GM11168 (cell line): ENCODE measurements at regions not wholly inside any gene's neighbourhood (a gene's known extent, or its start where the extent isn't known, plus 50 kb on each side); places are given as distances from the start of the nearest gene placed in this dataset.
"Not testable (repeated sequence)": the region's sequence is repeated elsewhere in the genome, so short reads cannot be mapped to it uniquely, and the experiment has no call there.

ENCODE experiments used
- in situ Hi-C: fragments of 300-500 bp; cut with MboI; formaldehyde crosslinking; loops from one replicate; pipeline ENCODE4 v1.12.0; 2022; ENCODE audit warnings: low sequenced_read_pairs; ENCODE audit not compliant: unreplicated experiment

- in situ Hi-C loops: no loop called here
Measured at GRCh38 chr14:53278602-53279506, 125.7 kb upstream of the DDHD1 start.

DNA sequence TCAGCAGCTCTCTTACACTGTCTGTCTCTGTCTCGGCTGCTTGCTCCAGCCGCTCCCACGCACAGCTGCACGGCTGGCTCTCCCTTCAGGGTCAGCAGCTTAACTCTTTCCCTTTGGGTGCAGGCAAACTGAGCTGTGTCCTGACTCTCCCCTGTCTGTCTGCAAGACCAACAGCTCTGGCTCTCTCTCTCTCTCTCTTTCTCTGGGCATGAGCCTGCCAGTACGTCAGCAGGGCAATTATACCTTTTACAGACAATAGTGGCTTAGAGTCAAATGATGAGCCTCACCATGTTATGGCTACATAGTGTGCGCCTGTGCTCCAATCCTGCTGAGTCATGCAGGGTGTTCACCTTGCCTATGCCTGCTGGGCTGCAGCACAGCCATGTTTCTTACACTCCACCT is 120.5 kb upstream of the DDHD1 start:
- in situ Hi-C loops: no loop called here

- in situ Hi-C loops: no loop called here
Measured at GRCh38 chr14:53265025-53265424, 111.9 kb upstream of the DDHD1 start.

DNA sequence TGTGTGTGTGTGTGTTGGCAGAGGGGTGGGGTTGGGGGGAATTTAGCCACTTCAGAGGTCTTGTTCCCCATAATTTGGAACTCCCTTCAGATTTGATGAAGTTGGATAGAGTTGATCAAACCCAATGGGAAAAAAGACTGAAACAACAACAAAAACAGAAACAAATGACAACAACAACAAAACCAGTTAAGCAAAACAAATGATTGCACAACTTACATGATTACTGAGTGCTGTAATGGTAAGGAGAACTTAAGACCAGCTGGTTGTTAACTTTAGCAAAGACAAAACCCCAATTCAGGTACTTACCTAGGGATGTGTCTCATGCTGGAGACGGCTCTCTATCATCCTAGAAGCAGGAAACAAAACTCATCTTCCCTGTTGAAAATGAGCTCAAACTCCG is 107.8 kb upstream of the DDHD1 start:
- in situ Hi-C loops: no loop called here

GRCh38 chr14:53260286-53260685 is 107.2 kb upstream of the DDHD1 start:
- in situ Hi-C loops: no loop called here

DNA sequence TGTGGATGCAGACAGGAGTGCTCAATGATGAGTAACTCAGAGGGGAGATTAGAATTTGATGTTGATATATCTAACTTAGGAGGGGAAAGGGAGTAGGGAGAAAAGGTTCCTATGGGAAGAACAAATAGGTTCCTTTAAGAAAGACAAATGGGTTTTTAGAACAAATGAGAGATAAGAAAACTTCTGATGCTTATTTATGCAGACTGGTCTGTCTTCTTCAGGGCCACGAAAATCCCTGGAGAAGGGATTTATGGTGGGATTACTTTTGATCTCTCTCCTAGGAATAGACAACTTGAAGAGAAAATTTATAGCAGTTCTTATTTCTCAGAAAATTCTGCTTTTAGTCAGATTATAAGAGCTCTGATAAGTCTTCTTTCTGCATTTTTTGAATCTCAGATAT is 99.0 kb upstream of the DDHD1 start:
- in situ Hi-C loops: no loop called here

DNA sequence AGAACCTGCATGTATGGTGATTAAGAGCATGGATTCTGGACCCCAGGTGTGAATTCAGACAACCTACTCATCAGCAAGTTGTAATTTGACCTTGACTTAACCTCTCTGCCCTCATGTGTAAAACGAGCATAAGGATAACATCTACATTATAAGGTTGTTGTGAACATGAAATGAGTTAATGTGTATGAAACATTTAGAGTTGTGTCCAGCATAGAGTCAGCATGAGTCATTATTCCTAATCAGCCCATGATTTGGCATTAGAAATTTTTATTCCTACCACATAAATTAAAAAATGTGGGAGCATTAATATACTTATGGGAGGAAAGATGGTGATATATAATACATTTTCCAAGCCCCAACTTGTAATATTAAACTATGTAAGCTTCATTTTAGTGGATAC is 95.9 kb upstream of the DDHD1 start:
- in situ Hi-C loops: no loop called here

DNA sequence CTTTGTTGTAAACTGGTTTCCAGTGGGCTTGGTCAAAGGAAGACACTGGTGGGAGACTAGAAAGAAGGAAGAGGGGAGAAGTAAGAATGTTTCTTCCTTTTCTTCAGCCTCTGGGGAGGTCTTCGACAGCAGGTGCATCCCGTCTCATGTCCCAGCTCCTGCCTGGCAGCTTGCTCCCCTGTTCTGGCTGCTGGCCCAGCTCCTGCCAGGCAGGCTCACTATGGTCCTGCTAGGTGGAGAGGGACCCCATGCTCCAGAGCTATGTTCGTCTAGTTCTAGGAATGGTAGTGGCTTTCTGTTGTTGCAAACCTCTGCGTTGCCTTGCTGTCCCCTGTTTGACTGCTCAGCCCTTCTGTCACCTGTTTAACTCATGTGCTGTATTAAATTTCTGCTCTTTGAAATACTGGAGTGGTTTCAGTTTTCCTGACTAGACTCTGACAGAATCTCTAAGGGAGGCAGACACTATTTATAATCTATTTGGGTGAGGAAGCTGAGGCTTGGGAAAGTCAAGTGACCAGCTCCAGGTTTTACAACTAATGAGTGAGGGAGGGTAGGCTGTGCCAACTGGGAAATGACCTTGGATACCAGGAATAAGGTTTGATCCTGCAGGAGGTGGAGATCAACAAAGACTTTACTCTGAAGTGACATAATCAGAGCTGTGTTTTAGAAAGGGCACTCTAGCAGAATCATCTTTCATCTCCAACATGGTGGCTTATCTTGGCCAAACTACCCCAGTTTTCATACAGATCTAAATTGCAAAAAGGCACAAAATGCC is 94.7 kb upstream of the DDHD1 start:
- in situ Hi-C loops: no loop called here

- in situ Hi-C loops: not testable (repeated sequence)
Measured at GRCh38 chr14:53242898-53243297, 89.8 kb upstream of the DDHD1 start.

DNA sequence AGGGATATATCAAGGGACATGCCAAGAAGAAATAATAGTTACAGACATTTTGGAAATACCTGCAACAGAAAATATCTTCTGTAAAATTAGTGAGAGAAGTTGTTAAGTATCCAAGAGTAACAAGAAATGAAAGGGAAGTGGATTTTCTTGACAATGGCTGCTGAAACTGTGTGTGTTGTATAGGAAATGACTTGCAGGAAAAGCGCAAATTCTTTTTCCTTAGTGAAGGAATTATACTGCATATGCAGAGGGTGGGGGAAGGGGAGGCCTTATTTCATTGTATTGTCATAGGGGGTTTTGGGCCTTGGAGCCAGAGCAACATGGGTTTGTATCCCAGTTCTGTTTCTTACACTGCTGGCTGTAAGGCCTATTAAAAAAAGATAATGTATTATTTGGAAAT is 84.4 kb upstream of the DDHD1 start:
- in situ Hi-C loops: no loop called here

DNA sequence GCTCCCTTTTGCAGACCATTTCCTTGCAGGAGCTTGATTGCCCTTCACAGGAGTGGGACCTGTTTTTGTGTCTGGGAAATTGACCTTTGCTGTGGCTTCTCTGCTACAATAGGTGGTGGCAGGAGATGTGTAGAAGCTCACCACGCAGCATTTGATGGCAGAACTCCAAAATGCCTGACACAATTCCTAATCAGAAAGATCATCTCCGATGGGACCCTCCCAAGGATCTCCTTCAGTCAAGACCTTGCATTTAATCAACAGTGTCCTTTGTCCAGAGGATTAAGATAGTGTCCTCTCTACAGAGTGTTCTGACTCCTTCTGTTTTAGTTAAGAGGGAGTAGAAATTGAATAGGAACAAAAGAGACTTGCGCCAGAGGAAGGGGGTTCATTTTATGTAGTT is 83.6 kb upstream of the DDHD1 start:
- in situ Hi-C loops: no loop called here

DNA sequence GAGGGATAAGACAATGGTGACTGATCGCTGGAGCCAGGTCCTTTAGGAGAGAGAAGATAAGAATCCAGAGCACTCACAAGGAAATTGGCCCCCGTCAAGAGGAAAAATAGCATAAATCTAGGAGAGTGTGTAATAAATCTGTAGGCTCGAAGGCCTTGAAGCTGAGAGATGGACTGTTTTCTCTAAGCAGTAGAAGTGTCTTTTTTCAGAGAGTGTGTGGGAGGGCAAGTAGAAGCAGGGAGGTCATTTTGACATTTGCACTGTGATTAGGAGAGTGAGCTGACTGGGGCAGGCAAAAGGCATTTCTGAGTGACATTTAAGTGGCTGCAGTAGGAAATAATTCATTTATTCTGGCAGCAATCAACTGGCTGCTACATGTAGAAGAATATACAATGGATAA is 78.0 kb upstream of the DDHD1 start:
- in situ Hi-C loops: no loop called here

GRCh38 chr14:53228966-53229365 is 75.8 kb upstream of the DDHD1 start:
- in situ Hi-C loops: no loop called here

GRCh38 chr14:53227154-53227718 is 74.1 kb upstream of the DDHD1 start:
- in situ Hi-C loops: no loop called here

DNA sequence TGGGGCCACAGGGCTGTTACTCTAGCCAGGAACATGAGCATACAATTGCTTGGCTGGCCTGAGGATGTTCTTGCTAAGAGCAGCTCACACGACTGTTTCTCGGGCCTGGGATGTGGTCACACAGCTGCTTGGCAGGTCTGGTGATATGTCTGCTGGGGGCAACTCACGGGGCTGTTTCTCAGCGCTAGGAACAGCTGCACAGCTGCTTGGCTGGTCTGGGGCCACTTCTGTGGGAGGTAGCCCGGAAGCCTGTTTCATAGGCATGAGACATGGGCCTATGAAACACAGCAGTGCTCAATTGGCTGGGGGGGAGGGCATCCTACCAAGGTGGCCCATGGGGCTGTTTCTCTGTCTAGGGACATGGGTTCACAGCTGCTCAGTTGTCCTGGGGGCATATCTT is 73.4 kb upstream of the DDHD1 start:
- in situ Hi-C loops: no loop called here

DNA sequence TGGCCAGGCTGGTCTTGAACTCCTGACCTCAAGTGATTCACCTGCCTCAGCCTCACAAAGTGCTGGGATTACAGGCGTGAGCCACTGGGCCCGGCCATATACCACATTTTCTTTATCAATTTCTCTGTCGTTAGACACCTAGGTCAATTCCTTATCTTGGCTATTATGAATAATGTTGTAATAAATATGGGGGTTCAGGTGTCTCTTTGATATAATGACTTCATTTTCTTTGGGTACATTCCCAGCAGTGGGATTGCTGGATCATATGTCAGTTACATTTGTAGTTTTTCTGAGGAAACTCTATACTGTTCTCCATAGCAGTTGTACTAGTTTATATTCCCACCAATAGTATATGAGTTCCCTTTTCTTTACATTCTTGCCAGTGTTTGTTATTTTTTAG is 67.8 kb upstream of the DDHD1 start:
- in situ Hi-C loops: no loop called here

- in situ Hi-C loops: no loop called here
Measured at GRCh38 chr14:53218161-53218560, 65.0 kb upstream of the DDHD1 start.

GRCh38 chr14:53217316-53217994 is 64.3 kb upstream of the DDHD1 start:
- in situ Hi-C loops: no loop called here

DNA sequence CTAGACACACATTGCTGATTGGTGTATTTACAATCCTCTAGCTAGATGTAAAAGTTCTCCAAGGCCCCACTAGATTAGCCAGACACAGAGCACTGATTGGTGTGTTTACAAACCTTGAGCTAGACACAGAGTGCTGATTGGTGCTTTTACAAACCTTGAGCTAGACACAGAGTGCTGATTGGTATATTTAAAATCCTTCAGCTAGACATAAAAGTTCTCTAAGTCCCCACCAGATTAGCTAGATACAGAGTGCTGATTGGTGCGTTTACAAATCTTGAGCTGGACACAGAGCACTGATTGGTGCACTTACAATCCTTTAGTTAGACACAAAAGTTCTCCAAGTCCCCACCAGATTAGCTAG is 63.8 kb upstream of the DDHD1 start:
- in situ Hi-C loops: not testable (repeated sequence)

GRCh38 chr14:53216478-53216877 is 63.4 kb upstream of the DDHD1 start:
- in situ Hi-C loops: not testable (repeated sequence)

GRCh38 chr14:53215101-53215500 is 62.0 kb upstream of the DDHD1 start:
- in situ Hi-C loops: no loop called here
